ENCODE measurements at regions not wholly inside any gene's neighbourhood (a gene's known extent, or its start where the extent isn't known, plus 50 kb on each side); places are given as distances from the start of the nearest gene placed in this dataset.

GRCh38 chr5:133739181-133739780 lies 126.9 kb upstream of the FSTL4 start:
- TF ChIP-seq, protein P1, sequence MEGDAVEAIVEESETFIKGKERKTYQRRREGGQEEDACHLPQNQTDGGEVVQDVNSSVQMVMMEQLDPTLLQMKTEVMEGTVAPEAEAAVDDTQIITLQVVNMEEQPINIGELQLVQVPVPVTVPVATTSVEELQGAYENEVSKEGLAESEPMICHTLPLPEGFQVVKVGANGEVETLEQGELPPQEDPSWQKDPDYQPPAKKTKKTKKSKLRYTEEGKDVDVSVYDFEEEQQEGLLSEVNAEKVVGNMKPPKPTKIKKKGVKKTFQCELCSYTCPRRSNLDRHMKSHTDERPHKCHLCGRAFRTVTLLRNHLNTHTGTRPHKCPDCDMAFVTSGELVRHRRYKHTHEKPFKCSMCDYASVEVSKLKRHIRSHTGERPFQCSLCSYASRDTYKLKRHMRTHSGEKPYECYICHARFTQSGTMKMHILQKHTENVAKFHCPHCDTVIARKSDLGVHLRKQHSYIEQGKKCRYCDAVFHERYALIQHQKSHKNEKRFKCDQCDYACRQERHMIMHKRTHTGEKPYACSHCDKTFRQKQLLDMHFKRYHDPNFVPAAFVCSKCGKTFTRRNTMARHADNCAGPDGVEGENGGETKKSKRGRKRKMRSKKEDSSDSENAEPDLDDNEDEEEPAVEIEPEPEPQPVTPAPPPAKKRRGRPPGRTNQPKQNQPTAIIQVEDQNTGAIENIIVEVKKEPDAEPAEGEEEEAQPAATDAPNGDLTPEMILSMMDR (conservative IDR thresholded peaks at IDR 0.05), result no peak
- no peak overlapping the region for H3K27ac ChIP-seq

- H3K27ac ChIP-seq, result no peak overlapping the region
- TF ChIP-seq, protein P1 (conservative IDR thresholded peaks at IDR 0.05), result no peak
These were observed 125.9 kb upstream of the FSTL4 start for GRCh38 chr5:133738271-133738670.

- no peak overlapping the region for H3K27ac ChIP-seq
- TF ChIP-seq, protein P1 (conservative IDR thresholded peaks at IDR 0.05), result no peak
These were observed 124.2 kb upstream of the FSTL4 start for GRCh38 chr5:133736512-133736911.

- TF ChIP-seq, protein P1 (conservative IDR thresholded peaks at IDR 0.05), result no peak
- no peak overlapping the region for H3K27ac ChIP-seq
These were observed 123.0 kb upstream of the FSTL4 start for GRCh38 chr5:133735346-133735745.

GRCh38 chr5:133734916-133735315 lies 122.6 kb upstream of the FSTL4 start:
- TF ChIP-seq, protein P1 (conservative IDR thresholded peaks at IDR 0.05), result no peak
- no peak overlapping the region for H3K27ac ChIP-seq

DNA sequence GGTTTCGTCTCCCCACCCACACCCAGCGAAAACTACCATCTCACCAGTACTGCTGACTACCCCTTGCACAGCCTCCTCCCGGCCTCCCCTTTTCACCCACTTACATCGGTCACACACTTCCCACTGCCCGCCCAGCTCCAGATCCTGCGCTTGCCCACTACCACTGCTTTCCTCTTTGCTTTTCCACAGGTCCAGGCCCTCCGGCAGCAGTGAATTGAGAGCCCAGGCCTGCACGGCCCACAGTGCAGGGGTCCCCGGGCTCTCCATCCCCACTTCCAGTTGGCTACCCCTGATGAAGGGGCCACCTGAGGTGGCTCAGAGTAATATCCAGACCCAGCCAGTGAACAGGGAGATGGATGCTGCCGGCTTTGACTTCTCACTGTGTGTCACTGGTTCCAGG lies 120.2 kb upstream of the FSTL4 start:
- H3K27ac ChIP-seq, result no peak overlapping the region

DNA sequence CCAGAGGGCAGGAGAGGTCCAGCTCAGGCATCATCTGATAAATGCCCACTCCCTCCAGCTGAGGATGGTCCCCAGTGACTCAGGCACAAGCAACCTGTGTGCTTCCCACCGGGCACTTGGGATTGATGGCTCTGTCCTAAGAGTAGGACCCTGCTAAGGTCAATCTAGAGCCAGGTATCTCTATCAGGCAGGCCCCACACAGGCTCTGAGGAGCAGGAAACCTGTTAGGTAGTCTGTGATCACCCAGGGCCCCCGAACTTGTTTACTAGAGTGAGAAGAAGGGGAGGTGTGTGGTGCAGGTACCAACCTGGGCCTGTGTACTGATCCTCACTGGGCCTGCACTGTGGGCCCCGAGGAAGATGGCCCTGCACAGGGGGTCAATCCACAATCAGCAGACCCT lies 119.6 kb upstream of the FSTL4 start:
- TF ChIP-seq, protein P1 (conservative IDR thresholded peaks at IDR 0.05), result no peak
- H3K27ac ChIP-seq, result no peak overlapping the region

More for the DNA sequence above, 120.2 kb upstream of the FSTL4 start:
- TF ChIP-seq, protein P1 (conservative IDR thresholded peaks at IDR 0.05), result no peak

Data from VCaP (cell line).